ENCODE measurements at regions not wholly inside any gene's neighbourhood (a gene's known extent, or its start where the extent isn't known, plus 50 kb on each side); places are given as distances from the start of the nearest gene placed in this dataset.

- ATAC-seq (no peak), DNase-seq (ENCODE audit: low read depth, low spot score) (no peak), FAIRE-seq (no peak)
- Histone ChIP-seq H2AFZ (ENCODE audit: control insufficient read depth, low read depth, low read length) (no peak overlapping the region), H3K9ac (ENCODE audit: control insufficient read depth, insufficient read depth, low read length) (no peak overlapping the region), H3K4me1 (ENCODE audit: control insufficient read depth, insufficient read depth, low read length) (no peaks in the 10 kb centered on the region), H3K27me3 (replicated peaks in 1 of 2; ENCODE audit: control insufficient read depth in 2 of 2, insufficient read depth in 2 of 2, low read length in 1 of 2) (no peaks in the 10 kb centered on the region), H4K20me1 (ENCODE audit: control insufficient read depth, insufficient read depth) (no peaks in the 10 kb centered on the region), H3K27ac (ENCODE audit: control insufficient read depth, insufficient read depth) (no peak overlapping the region), H3K9me3 (replicated peaks; ENCODE audit: control insufficient read depth, insufficient read depth, low read length) (no peaks in the 10 kb centered on the region), H3K36me3 (ENCODE audit: control insufficient read depth in 2 of 2, insufficient read depth in 2 of 2, low read length in 1 of 2) (no peaks in the 10 kb centered on the region), H3K4me3 (no peak overlapping the region), H3K4me2 (ENCODE audit: control insufficient read depth, insufficient read depth) (no peak overlapping the region), H3K79me2 (ENCODE audit: control insufficient read depth, insufficient read depth, low read length) (no peaks in the 10 kb centered on the region)
- 59% methylated on average over 1 of the region's 1 CpG for WGBS (ENCODE audit: insufficient coverage, insufficient replicate concordance, low lambda C conversion rate, missing lambda C conversion rate)
- no TSS peak for BruUV-seq (replicated peaks)
- intact Hi-C loops (cut with micrococcal nuclease; ENCODE audit: unreplicated experiment) = no loop called here
- no peak for TF ChIP-seq KLF5 (IDR thresholded peaks at IDR 0.05; ENCODE audit: partially characterized antibody)
- TF ChIP-seq RAD21 (IDR thresholded peaks at IDR 0.05; ENCODE audit: insufficient read depth, low read depth, low read length) = no peak
- TF ChIP-seq TBL1XR1 (IDR thresholded peaks at IDR 0.05; ENCODE audit: low read depth, low read length) = no peak
- no peak for TF ChIP-seq CBFB (IDR thresholded peaks at IDR 0.05; ENCODE audit: low read depth)
- TF ChIP-seq, protein P1, sequence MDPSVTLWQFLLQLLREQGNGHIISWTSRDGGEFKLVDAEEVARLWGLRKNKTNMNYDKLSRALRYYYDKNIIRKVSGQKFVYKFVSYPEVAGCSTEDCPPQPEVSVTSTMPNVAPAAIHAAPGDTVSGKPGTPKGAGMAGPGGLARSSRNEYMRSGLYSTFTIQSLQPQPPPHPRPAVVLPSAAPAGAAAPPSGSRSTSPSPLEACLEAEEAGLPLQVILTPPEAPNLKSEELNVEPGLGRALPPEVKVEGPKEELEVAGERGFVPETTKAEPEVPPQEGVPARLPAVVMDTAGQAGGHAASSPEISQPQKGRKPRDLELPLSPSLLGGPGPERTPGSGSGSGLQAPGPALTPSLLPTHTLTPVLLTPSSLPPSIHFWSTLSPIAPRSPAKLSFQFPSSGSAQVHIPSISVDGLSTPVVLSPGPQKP (IDR thresholded peaks at IDR 0.05; ENCODE audit: low read depth, low read length) = no peak
- no peak for TF ChIP-seq CBX3 (IDR thresholded peaks at IDR 0.05; ENCODE audit: borderline replicate concordance, low read depth)
- no peak for TF ChIP-seq SREBF1 (IDR thresholded peaks at IDR 0.05; ENCODE audit: low read length)
- TF ChIP-seq SREBF2 (IDR thresholded peaks at IDR 0.05; ENCODE audit: low read length) = no peak
- RAD21 ChIA-PET (ENCODE audit: unreplicated experiment) = no interaction called here
- in situ Hi-C loops (cut with MboI) = no loop called here
- CTCF ChIA-PET = no interaction called here
- SMC1A ChIA-PET (ENCODE audit: uncharacterized antibody, unreplicated experiment) = interaction anchor here (1.5 kb wide), 1 partner anchor 22 kb away, joined by 3 read pairs; no protein-coding TSS in a partner anchor
- POLR2A ChIA-PET = no interaction called here
Measured at GRCh38 chr9:13939134-13939533, 374.8 kb downstream of the NFIB start.

DNA sequence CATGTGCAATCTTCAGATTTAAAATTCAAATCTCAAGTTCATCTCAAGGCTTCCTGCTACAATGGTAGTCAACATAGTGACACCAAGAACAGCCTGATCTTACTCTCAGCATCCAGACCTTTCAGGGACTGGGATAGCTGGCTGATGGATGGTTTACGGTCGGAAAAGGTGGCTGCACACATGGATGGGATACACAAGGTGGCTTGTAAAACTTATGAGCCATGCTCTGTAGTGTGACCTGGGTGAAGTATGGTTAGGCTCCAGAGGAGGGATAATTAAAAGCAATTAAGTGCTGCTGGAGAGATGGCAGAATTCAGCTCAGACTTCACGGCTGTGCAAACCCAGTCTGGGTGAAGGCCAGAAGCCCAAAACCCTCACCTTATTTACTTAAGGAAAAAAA, 379.5 kb downstream of the NFIB start:
- RAD21 ChIA-PET (ENCODE audit: unreplicated experiment) = no interaction called here
- DNase-seq (ENCODE audit: low read depth, low spot score) = no peak
- TF ChIP-seq SUZ12 (IDR thresholded peaks at IDR 0.05; ENCODE audit: unreplicated experiment) = no peak
- TF ChIP-seq, protein P2, sequence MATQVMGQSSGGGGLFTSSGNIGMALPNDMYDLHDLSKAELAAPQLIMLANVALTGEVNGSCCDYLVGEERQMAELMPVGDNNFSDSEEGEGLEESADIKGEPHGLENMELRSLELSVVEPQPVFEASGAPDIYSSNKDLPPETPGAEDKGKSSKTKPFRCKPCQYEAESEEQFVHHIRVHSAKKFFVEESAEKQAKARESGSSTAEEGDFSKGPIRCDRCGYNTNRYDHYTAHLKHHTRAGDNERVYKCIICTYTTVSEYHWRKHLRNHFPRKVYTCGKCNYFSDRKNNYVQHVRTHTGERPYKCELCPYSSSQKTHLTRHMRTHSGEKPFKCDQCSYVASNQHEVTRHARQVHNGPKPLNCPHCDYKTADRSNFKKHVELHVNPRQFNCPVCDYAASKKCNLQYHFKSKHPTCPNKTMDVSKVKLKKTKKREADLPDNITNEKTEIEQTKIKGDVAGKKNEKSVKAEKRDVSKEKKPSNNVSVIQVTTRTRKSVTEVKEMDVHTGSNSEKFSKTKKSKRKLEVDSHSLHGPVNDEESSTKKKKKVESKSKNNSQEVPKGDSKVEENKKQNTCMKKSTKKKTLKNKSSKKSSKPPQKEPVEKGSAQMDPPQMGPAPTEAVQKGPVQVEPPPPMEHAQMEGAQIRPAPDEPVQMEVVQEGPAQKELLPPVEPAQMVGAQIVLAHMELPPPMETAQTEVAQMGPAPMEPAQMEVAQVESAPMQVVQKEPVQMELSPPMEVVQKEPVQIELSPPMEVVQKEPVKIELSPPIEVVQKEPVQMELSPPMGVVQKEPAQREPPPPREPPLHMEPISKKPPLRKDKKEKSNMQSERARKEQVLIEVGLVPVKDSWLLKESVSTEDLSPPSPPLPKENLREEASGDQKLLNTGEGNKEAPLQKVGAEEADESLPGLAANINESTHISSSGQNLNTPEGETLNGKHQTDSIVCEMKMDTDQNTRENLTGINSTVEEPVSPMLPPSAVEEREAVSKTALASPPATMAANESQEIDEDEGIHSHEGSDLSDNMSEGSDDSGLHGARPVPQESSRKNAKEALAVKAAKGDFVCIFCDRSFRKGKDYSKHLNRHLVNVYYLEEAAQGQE (IDR thresholded peaks at IDR 0.05; ENCODE audit: low read depth, low read length) = no peak
- TF ChIP-seq RBBP5 (conservative IDR thresholded peaks at IDR 0.05) = no peak
- TF ChIP-seq HSF1 (IDR thresholded peaks at IDR 0.05; ENCODE audit: low read depth, low read length) = no peak
- TF ChIP-seq SMAD1 (IDR thresholded peaks at IDR 0.05; ENCODE audit: low read depth, partially characterized antibody) = no peak
- no peak for TF ChIP-seq KDM1A (IDR thresholded peaks at IDR 0.05; ENCODE audit: borderline replicate concordance)

More for the DNA sequence above, 379.5 kb downstream of the NFIB start:
- BruUV-seq (replicated peaks) = no TSS peak
- no peaks in the 10 kb centered on the region for H4K20me1 ChIP-seq (ENCODE audit: control insufficient read depth, insufficient read depth)
- no peak overlapping the region for H3K9ac ChIP-seq (ENCODE audit: control insufficient read depth, insufficient read depth, low read length)
- H3K4me2 ChIP-seq (ENCODE audit: control insufficient read depth, insufficient read depth) = no peak overlapping the region
- in situ Hi-C loops (cut with MboI) (no loop called here), intact Hi-C loops (cut with micrococcal nuclease; ENCODE audit: unreplicated experiment) (no loop called here)
- H3K27me3 ChIP-seq (replicated peaks in 1 of 2; ENCODE audit: control insufficient read depth in 2 of 2, insufficient read depth in 2 of 2, low read length in 1 of 2) = no peaks in the 10 kb centered on the region
- SMC1A ChIA-PET (ENCODE audit: uncharacterized antibody, unreplicated experiment) = interaction anchor here (1.2 kb wide), 1 partner anchor 15 kb away, joined by 3 read pairs; no protein-coding TSS in a partner anchor
- no peak for ATAC-seq
- H3K9me3 ChIP-seq (replicated peaks; ENCODE audit: control insufficient read depth, insufficient read depth, low read length) = no peaks in the 10 kb centered on the region
- H3K36me3 ChIP-seq (ENCODE audit: control insufficient read depth in 2 of 2, insufficient read depth in 2 of 2, low read length in 1 of 2) = no peaks in the 10 kb centered on the region
- H2AFZ ChIP-seq (ENCODE audit: control insufficient read depth, low read depth, low read length) = no peak overlapping the region
- no peak overlapping the region for H3K4me3 ChIP-seq
- FAIRE-seq = no peak
- no peaks in the 10 kb centered on the region for H3K79me2 ChIP-seq (ENCODE audit: control insufficient read depth, insufficient read depth, low read length)
- no peaks in the 10 kb centered on the region for H3K4me1 ChIP-seq (ENCODE audit: control insufficient read depth, insufficient read depth, low read length)
- 57% methylated on average over 3 of the region's 3 CpGs for WGBS (ENCODE audit: insufficient coverage, insufficient replicate concordance, low lambda C conversion rate, missing lambda C conversion rate)
- no peak overlapping the region for H3K27ac ChIP-seq (ENCODE audit: control insufficient read depth, insufficient read depth)
- POLR2A ChIA-PET = no interaction called here
- CTCF ChIA-PET = no interaction called here
